MM.1S (cell line): ENCODE measurements at regions not wholly inside any gene's neighbourhood (a gene's known extent, or its start where the extent isn't known, plus 50 kb on each side); places are given as distances from the start of the nearest gene placed in this dataset.

Experiments
- DNase-seq: peaks from one replicate; pipeline ENCODE4 v3.0.0-alpha.2; 2015
- H2AFZ ChIP-seq: fragments of 300-600 bp; sonication (generic); 2 replicates; pipeline ENCODE4 v1.6.0; 2016; ENCODE audit warnings: antibody characterized with exemption, low read length
- H3F3A ChIP-seq: fragments of 300-600 bp; sonication (generic); 2 replicates; pipeline ENCODE4 v1.6.1; 2016; ENCODE audit warnings: mild to moderate bottlenecking, antibody characterized with exemption, low read length, moderate library complexity, mixed read lengths; ENCODE audit not compliant: insufficient read depth
- H3K27ac ChIP-seq: fragments of 300-600 bp; sonication (generic); 2 replicates; pipeline ENCODE4 v1.5.1; 2016; ENCODE audit warnings: mild to moderate bottlenecking, low read length
- H3K27me3 ChIP-seq: fragments of 300-600 bp; sonication (generic); replicated peaks from 2 replicates; pipeline ENCODE4 v1.6.0; 2016; ENCODE audit warnings: low read length; ENCODE audit not compliant: insufficient read depth
- H3K36me3 ChIP-seq: fragments of 300-600 bp; sonication (generic); replicated peaks from 2 replicates; pipeline ENCODE4 v1.6.1; 2016; ENCODE audit warnings: mild to moderate bottlenecking, low read length, mixed read lengths; ENCODE audit not compliant: insufficient read depth
- H3K4me1 ChIP-seq: fragments of 300-600 bp; sonication (generic); 2 replicates; pipeline ENCODE4 v1.6.1; 2016; ENCODE audit warnings: low read length, mixed read lengths
- H3K4me2 ChIP-seq: fragments of 300-600 bp; sonication (generic); 2 replicates; pipeline ENCODE4 v1.6.0; 2016; ENCODE audit warnings: low read depth, low read length
- H3K4me3 ChIP-seq: fragments of 300-600 bp; sonication (generic); 2 replicates; pipeline ENCODE4 v1.5.1; 2016; ENCODE audit warnings: low read length, mixed read lengths
- H3K79me2 ChIP-seq: fragments of 300-600 bp; sonication (generic); 2 replicates; pipeline ENCODE4 v1.6.1; 2016; ENCODE audit warnings: mixed run types, low read length, mixed read lengths
- H3K9ac ChIP-seq: fragments of 300-600 bp; sonication (generic); 2 replicates; pipeline ENCODE4 v1.6.1; 2016; ENCODE audit warnings: low read length, mixed read lengths
- H3K9me2 ChIP-seq: fragments of 300-600 bp; sonication (generic); replicated peaks from 2 replicates; pipeline ENCODE4 v1.6.1; 2016; ENCODE audit warnings: mild to moderate bottlenecking, low read length, mixed read lengths; ENCODE audit not compliant: insufficient read depth
- H3K9me3 ChIP-seq: fragments of 300-600 bp; sonication (generic); replicated peaks from 2 replicates; pipeline ENCODE4 v1.6.1; 2016; ENCODE audit warnings: mild to moderate bottlenecking, low read length, mixed read lengths; ENCODE audit not compliant: insufficient read depth
- H4K20me1 ChIP-seq: fragments of 300-600 bp; sonication (generic); 2 replicates; pipeline ENCODE4 v1.6.1; 2016; ENCODE audit warnings: mild to moderate bottlenecking, low read length, moderate library complexity, mixed read lengths; ENCODE audit not compliant: insufficient read depth
- CTCF ChIP-seq: fragments of 300-600 bp; sonication (generic); IDR thresholded peaks from 2 replicates; pipeline ENCODE4 v1.5.1; 2016; ENCODE audit warnings: antibody characterized with exemption, low read length, mixed read lengths
- EZH2 ChIP-seq: fragments of 300-600 bp; sonication (generic); optimal IDR thresholded peaks from 2 replicates; pipeline ENCODE3; 2017; ENCODE audit warnings: low read depth, mild to moderate bottlenecking, antibody characterized with exemption, low read length, mixed read lengths
- EZH2phosphoT487 ChIP-seq: fragments of 300-600 bp; sonication (generic); IDR thresholded peaks from 2 replicates; pipeline ENCODE4 v1.6.1; 2018; ENCODE audit warnings: antibody characterized with exemption, low read length

GRCh38 chr21:30058928-30059327 is 107.7 kb downstream of the CLDN17 start:
- Histone ChIP-seq H3K4me2 (no peak overlapping the region), H3K4me1 (no peaks in the 10 kb centered on the region), H3K79me2 (no peaks in the 10 kb centered on the region), H3K36me3 (no peaks in the 10 kb centered on the region), H3K27ac (no peak overlapping the region), H3K9me3 (no peaks in the 10 kb centered on the region), H2AFZ (no peak overlapping the region), H3K4me3 (no peak overlapping the region), H3K27me3 (no peaks in the 10 kb centered on the region), H3F3A (no peaks in the 10 kb centered on the region), H3K9me2 (no peaks in the 10 kb centered on the region), H3K9ac (no peak overlapping the region), H4K20me1 (no peaks in the 10 kb centered on the region)
- no peak for DNase-seq
- TF ChIP-seq CTCF: no peak
- TF ChIP-seq EZH2: no peak
- no peak for TF ChIP-seq EZH2phosphoT487

GRCh38 chr21:30057108-30057507 is 109.5 kb downstream of the CLDN17 start:
- Histone ChIP-seq H3K36me3 (no peaks in the 10 kb centered on the region), H3K9ac (no peak overlapping the region), H3K9me3 (no peaks in the 10 kb centered on the region), H3K4me3 (no peak overlapping the region), H4K20me1 (no peaks in the 10 kb centered on the region), H3K9me2 (no peaks in the 10 kb centered on the region), H2AFZ (no peak overlapping the region), H3K27me3 (no peaks in the 10 kb centered on the region), H3K4me2 (no peak overlapping the region), H3F3A (no peaks in the 10 kb centered on the region), H3K79me2 (no peaks in the 10 kb centered on the region), H3K4me1 (no peaks in the 10 kb centered on the region), H3K27ac (no peak overlapping the region)
- no peak for TF ChIP-seq CTCF
- TF ChIP-seq EZH2: no peak
- TF ChIP-seq EZH2phosphoT487: no peak
- DNase-seq: no peak

GRCh38 chr21:30048570-30048969 is 108.8 kb upstream of the GRIK1 start:
- Histone ChIP-seq H3K27me3 (no peaks in the 10 kb centered on the region), H3K27ac (no peak overlapping the region), H3K4me2 (no peak overlapping the region), H3K9me3 (no peaks in the 10 kb centered on the region), H3F3A (no peaks in the 10 kb centered on the region), H3K9me2 (no peaks in the 10 kb centered on the region), H3K9ac (no peak overlapping the region), H3K4me1 (no peaks in the 10 kb centered on the region), H3K36me3 (no peaks in the 10 kb centered on the region), H4K20me1 (no peaks in the 10 kb centered on the region), H3K79me2 (no peaks in the 10 kb centered on the region), H3K4me3 (no peak overlapping the region), H2AFZ (no peak overlapping the region)
- no peak for DNase-seq
- TF ChIP-seq EZH2phosphoT487: no peak
- no peak for TF ChIP-seq EZH2

GRCh38 chr21:30044447-30045064 is 104.8 kb upstream of the GRIK1 start:
- no peaks in the 10 kb centered on the region for H3F3A ChIP-seq
- H3K27ac ChIP-seq: no peak overlapping the region
- DNase-seq: peak; percentile 23

More at GRCh38 chr21:30044447-30045064, 104.8 kb upstream of the GRIK1 start:
- TF ChIP-seq EZH2phosphoT487 (no peak), CTCF (peak; percentile 84), EZH2 (no peak)
- Histone ChIP-seq H3K4me1 (no peaks in the 10 kb centered on the region), H3K27me3 (no peaks in the 10 kb centered on the region), H3K4me3 (no peak overlapping the region), H3K36me3 (no peaks in the 10 kb centered on the region), H3K79me2 (no peaks in the 10 kb centered on the region), H3K9me3 (no peaks in the 10 kb centered on the region), H3K9me2 (no peaks in the 10 kb centered on the region), H4K20me1 (no peaks in the 10 kb centered on the region), H3K9ac (no peak overlapping the region), H3K4me2 (no peak overlapping the region), H2AFZ (no peak overlapping the region)
